K562 (cell line): ENCODE measurements at regions not wholly inside any gene's neighbourhood (a gene's known extent, or its start where the extent isn't known, plus 50 kb on each side); places are given as distances from the start of the nearest gene placed in this dataset.

Experiments
- ATAC-seq: fragments of 200-7000 bp; cut with Tn5 transposase; 3 replicates; pipeline ENCODE4 v1.9.1; 2020; ENCODE audit warnings: moderate library complexity
- BruUV-seq: library from RNA; stranded (reverse); fragments of 400-500 nt; replicated peaks from 2 replicates; lab custom pipeline; 2021; lab: Mats Ljungman, UMichigan
- CTCF ChIA-PET: fragments of 300-600 bp; formaldehyde crosslinking; extraction: SDS; loops from one replicate; lab custom pipeline; 2021; ENCODE audit warnings: low intra/inter-chr PET ratio; lab: Yijun Ruan, JAX
- POLR2A ChIA-PET: fragments of 300-600, 350-650 bp; sonication (Branson Sonifier 250); formaldehyde crosslinking; extraction: SDS; loops from one replicate; lab custom pipeline; 2021; ENCODE audit warnings: antibody characterized with exemption, inconsistent platforms; lab: Yijun Ruan, JAX
- DNase-seq, 4 experiments: peaks; one replicate each; pipeline versions ENCODE4 v3.0.0 to v3.0.0-alpha.2; 2011 to 2018; ENCODE audit warnings: low spot score in 3 of 4, mixed read lengths in 3 of 4; ENCODE audit errors: extremely low read depth in 1 of 4
- FAIRE-seq: peaks from 2 replicates; lab custom pipeline; 2011; peaks lifted over from hg19 to GRCh38; lab: Jason Lieb, UNC
- H2AFZ ChIP-seq: 2 replicates; pipeline ENCODE4 v1.6.0; 2011; ENCODE audit warnings: low read depth, low read length, control low read depth, inconsistent platforms
- H3K27ac ChIP-seq: fragments of 200-600 bp; 3 replicates; pipeline ENCODE4 v1.8.0; 2011; ENCODE audit warnings: low read depth, mild to moderate bottlenecking, control low read depth, inconsistent platforms, low read length, moderate library complexity, mixed read lengths; ENCODE audit errors: extremely low read depth
- H3K27me3 ChIP-seq, 2 experiments: fragments of 300-600 bp in 1 of 2; 2 replicates in 1 of 2; 3 replicates in 1 of 2; pipeline versions ENCODE4 v1.6.0 to v1.8.0; 2011; ENCODE audit warnings: inconsistent platforms in 2 of 2, low read length in 2 of 2, mild to moderate bottlenecking in 1 of 2, mixed read lengths in 1 of 2, moderate library complexity in 1 of 2; ENCODE audit not compliant: control insufficient read depth in 2 of 2, insufficient read depth in 2 of 2
- H3K36me3 ChIP-seq: fragments of 300-600 bp; 3 replicates; pipeline ENCODE4 v1.8.0; 2011; ENCODE audit warnings: mild to moderate bottlenecking, low read length, inconsistent platforms; ENCODE audit not compliant: control insufficient read depth, insufficient read depth
- H3K4me1 ChIP-seq, 2 experiments: fragments of 200-600 bp in 1 of 2; replicated peaks in 1 of 2; 2 replicates in 1 of 2; 3 replicates in 1 of 2; pipeline versions ENCODE4 v1.5.1 to v1.8.0; 2011; ENCODE audit warnings: inconsistent platforms in 2 of 2, low read length in 2 of 2, mild to moderate bottlenecking in 1 of 2, mixed read lengths in 1 of 2, moderate library complexity in 1 of 2; ENCODE audit not compliant: control insufficient read depth in 2 of 2, insufficient read depth in 2 of 2
- H3K4me2 ChIP-seq: 2 replicates; pipeline ENCODE4 v1.6.1; 2011; ENCODE audit warnings: low read length, control low read depth, inconsistent platforms, mixed read lengths; ENCODE audit not compliant: insufficient read depth
- H3K4me3 ChIP-seq: fragments of 200-600 bp; sonication (generic), shearing (Covaris generic); 2 replicates; pipeline ENCODE4 v1.5.1; 2016; ENCODE audit warnings: control low read depth, inconsistent platforms
- H3K79me2 ChIP-seq: fragments of 200-600 bp; 3 replicates; pipeline ENCODE4 v1.8.0; 2011; ENCODE audit warnings: low read length, inconsistent platforms; ENCODE audit not compliant: control insufficient read depth, insufficient read depth
- H3K9ac ChIP-seq, 2 experiments: 2 replicates each; pipeline versions ENCODE4 v1.6.0 to v1.6.1; 2011; ENCODE audit warnings: low read depth in 2 of 2, low read length in 2 of 2, control low read depth in 1 of 2, inconsistent platforms in 1 of 2, mild to moderate bottlenecking in 1 of 2, mixed read lengths in 1 of 2; ENCODE audit not compliant: insufficient read depth in 1 of 2
- H3K9me1 ChIP-seq: one replicate; pipeline ENCODE4 v1.6.0; 2011; ENCODE audit warnings: inconsistent platforms, mild to moderate bottlenecking, low read length, moderate library complexity; ENCODE audit not compliant: control insufficient read depth, insufficient read depth
- H3K9me3 ChIP-seq: replicated peaks from 2 replicates; pipeline ENCODE4 v1.5.1; 2011; ENCODE audit warnings: low read depth, low read length, inconsistent platforms; ENCODE audit not compliant: control insufficient read depth, insufficient read depth
- H4K20me1 ChIP-seq: replicated peaks from 2 replicates; pipeline ENCODE4 v1.6.1; 2011; ENCODE audit warnings: low read length, inconsistent platforms, mixed read lengths; ENCODE audit not compliant: control insufficient read depth, insufficient read depth
- EHMT2 ChIP-seq: fragments of 450-650 bp; IDR thresholded peaks from 2 replicates; pipeline ENCODE4 v1.6.1; 2018; ENCODE audit warnings: antibody characterized with exemption
- FOXP1 ChIP-seq: sonication (generic); formaldehyde crosslinking; IDR thresholded peaks from 2 replicates; pipeline ENCODE4 v1.8.0; 2022; ENCODE audit warnings: mild to moderate bottlenecking, missing genetic modification reagents
- GABPB1 ChIP-seq: sonication (generic); formaldehyde crosslinking; IDR thresholded peaks from 2 replicates; pipeline ENCODE4 v1.8.0; 2022; ENCODE audit warnings: mild to moderate bottlenecking, missing genetic modification reagents
- HOXB6 ChIP-seq: fragments of 250-450 bp; sonication (Bioruptor Pico); IDR thresholded peaks from 2 replicates; pipeline ENCODE4 v1.5.1; 2022; ENCODE audit warnings: mild to moderate bottlenecking, borderline replicate concordance
- MAFF ChIP-seq: IDR thresholded peaks from 2 replicates; pipeline ENCODE4 v1.6.1; 2012; ENCODE audit warnings: low read length, improper control_type of control experiment
- MEIS2 ChIP-seq: fragments of 450-650 bp; IDR thresholded peaks from 2 replicates; pipeline ENCODE4 v1.6.1; 2014; ENCODE audit warnings: mild to moderate bottlenecking; ENCODE audit not compliant: partially characterized antibody
- NFRKB ChIP-seq: fragments of 450-650 bp; IDR thresholded peaks from 2 replicates; pipeline ENCODE4 v1.6.1; 2016; ENCODE audit warnings: low read depth
- POU5F1 ChIP-seq: fragments of 150-350 bp; IDR thresholded peaks from 2 replicates; pipeline ENCODE4 v1.6.1; 2014; ENCODE audit warnings: borderline replicate concordance, low read length, low read depth, mild to moderate bottlenecking; ENCODE audit not compliant: partially characterized antibody
- SAFB2 ChIP-seq: fragments of 200-400 bp; formaldehyde crosslinking; IDR thresholded peaks from 2 replicates; pipeline ENCODE4 v1.6.1; 2018; ENCODE audit warnings: borderline replicate concordance, low read length, low read depth, moderate library complexity; ENCODE audit not compliant: severe bottlenecking
- TCFL5 ChIP-seq: fragments of 250-450 bp; sonication (Bioruptor Pico); conservative IDR thresholded peaks from 2 replicates; pipeline ENCODE4 v1.6.1; 2021; ENCODE audit warnings: mild to moderate bottlenecking, moderate library complexity, matching md5 sums
- XRCC5 ChIP-seq: fragments of 200-400 bp; formaldehyde crosslinking; IDR thresholded peaks from 2 replicates; pipeline ENCODE4 v1.6.1; 2017; ENCODE audit warnings: low read depth, mild to moderate bottlenecking, low read length
- ZNF121 ChIP-seq: sonication (generic); formaldehyde crosslinking; conservative IDR thresholded peaks from 2 replicates; pipeline ENCODE4 v1.8.0; 2022; ENCODE audit warnings: missing genetic modification reagents
- ZNF239 ChIP-seq: fragments of 250-450 bp; sonication (Bioruptor Pico); IDR thresholded peaks from 2 replicates; pipeline ENCODE4 v1.4.0; 2020; ENCODE audit warnings: mild to moderate bottlenecking
- WGBS: fragments of 100-300 bp; shearing (Covaris generic); methylation state at CpG from one replicate; pipeline ENCODE4 v1.1.6; 2016; ENCODE audit warnings: low coverage, mixed read lengths; ENCODE audit not compliant: insufficient coverage; ENCODE audit errors: missing lambda C conversion rate; 5-methylcytosine and 5-hydroxymethylcytosine counted together
- in situ Hi-C: fragments of 300-500 bp; cut with MboI; formaldehyde crosslinking; loops from 4 replicates; pipeline ENCODE4 v1.15.0; 2018; ENCODE audit warnings: inconsistent platforms, mixed read lengths
- intact Hi-C: fragments of 100-400 bp; cut with micrococcal nuclease; formaldehyde crosslinking; loops from 2 replicates; pipeline ENCODE4 v1.14.2; 2022
- TF ChIP-seq, protein P1 (sequence below): sonication (generic); formaldehyde crosslinking; IDR thresholded peaks from 2 replicates; pipeline ENCODE4 v1.8.0; 2022; ENCODE audit warnings: mild to moderate bottlenecking, low read depth, missing genetic modification reagents
- TF ChIP-seq, protein P2 (sequence below), 2 experiments: fragments of 450-650 bp in 1 of 2; sonication (generic) in 1 of 2; formaldehyde crosslinking; conservative IDR thresholded peaks; 2 replicates each; pipeline versions ENCODE4 v1.4.0 to v1.8.1; 2020 to 2022; ENCODE audit warnings: mild to moderate bottlenecking in 1 of 2, missing genetic modification reagents in 1 of 2
- TF ChIP-seq, protein P3 (sequence below): fragments of 450-650 bp; formaldehyde crosslinking; conservative IDR thresholded peaks from 2 replicates; pipeline ENCODE4 v1.4.0; 2022; ENCODE audit warnings: mild to moderate bottlenecking, missing genetic modification characterization

DNA sequence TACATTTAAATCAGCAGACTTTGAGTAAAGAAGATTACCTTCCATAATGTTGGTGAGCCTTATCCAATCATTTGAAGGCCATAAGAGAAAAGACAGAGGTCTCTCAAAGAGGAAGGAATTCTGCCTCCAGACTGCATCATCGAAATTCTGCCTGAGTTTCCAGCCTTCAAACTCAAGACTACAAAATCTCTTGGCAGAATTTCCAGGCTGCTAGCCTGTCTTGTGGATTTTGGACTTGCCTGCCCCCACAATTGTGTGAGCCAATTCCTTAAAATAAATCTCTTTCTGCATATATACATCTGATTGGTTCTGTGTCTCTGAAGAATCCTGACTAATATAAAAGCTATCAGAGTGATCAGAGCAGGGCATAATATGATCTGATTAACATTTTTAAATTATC lies 216.6 kb upstream of the CPHXL start:
- intact Hi-C loops (no loop called here), in situ Hi-C loops (no loop called here)
- no TSS peak for BruUV-seq
- no peaks in the 10 kb centered on the region for H3K27me3 ChIP-seq
- ATAC-seq (no peak), FAIRE-seq (no peak), DNase-seq (no peak)
- 0% methylated on average over 1 of the region's 1 CpG for WGBS
- no peaks in the 10 kb centered on the region for H3K4me1 ChIP-seq
- no peaks in the 10 kb centered on the region for H4K20me1 ChIP-seq
- ChIA-PET POLR2A (no interaction called here), CTCF (no interaction called here)
- no peak overlapping the region for H3K9ac ChIP-seq
- no peak overlapping the region for H3K4me2 ChIP-seq
- no peaks in the 10 kb centered on the region for H3K79me2 ChIP-seq
- no peak overlapping the region for H2AFZ ChIP-seq
- H3K9me3 ChIP-seq, result no peaks in the 10 kb centered on the region
- H3K36me3 ChIP-seq, result no peaks in the 10 kb centered on the region
- H3K4me3 ChIP-seq, result no peak overlapping the region
- TF ChIP-seq, protein P1, sequence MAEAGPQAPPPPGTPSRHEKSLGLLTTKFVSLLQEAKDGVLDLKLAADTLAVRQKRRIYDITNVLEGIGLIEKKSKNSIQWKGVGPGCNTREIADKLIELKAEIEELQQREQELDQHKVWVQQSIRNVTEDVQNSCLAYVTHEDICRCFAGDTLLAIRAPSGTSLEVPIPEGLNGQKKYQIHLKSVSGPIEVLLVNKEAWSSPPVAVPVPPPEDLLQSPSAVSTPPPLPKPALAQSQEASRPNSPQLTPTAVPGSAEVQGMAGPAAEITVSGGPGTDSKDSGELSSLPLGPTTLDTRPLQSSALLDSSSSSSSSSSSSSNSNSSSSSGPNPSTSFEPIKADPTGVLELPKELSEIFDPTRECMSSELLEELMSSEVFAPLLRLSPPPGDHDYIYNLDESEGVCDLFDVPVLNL (CRISPR knock-in tag), result no peak
- TF ChIP-seq SAFB2, result no peak
- TF ChIP-seq, protein P2, sequence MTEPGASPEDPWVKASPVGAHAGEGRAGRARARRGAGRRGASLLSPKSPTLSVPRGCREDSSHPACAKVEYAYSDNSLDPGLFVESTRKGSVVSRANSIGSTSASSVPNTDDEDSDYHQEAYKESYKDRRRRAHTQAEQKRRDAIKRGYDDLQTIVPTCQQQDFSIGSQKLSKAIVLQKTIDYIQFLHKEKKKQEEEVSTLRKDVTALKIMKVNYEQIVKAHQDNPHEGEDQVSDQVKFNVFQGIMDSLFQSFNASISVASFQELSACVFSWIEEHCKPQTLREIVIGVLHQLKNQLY (CRISPR knock-in tag; conservative IDR thresholded peaks at IDR 0.05), result no peak
- no peak for TF ChIP-seq HOXB6 (CRISPR knock-in tag)
- TF ChIP-seq TCFL5 (CRISPR knock-in tag), result no peak
- TF ChIP-seq FOXP1, result no peak
- TF ChIP-seq NFRKB, result no peak
- no peak for TF ChIP-seq ZNF239 (CRISPR knock-in tag)
- TF ChIP-seq MAFF, result no peak
- TF ChIP-seq, protein P3, sequence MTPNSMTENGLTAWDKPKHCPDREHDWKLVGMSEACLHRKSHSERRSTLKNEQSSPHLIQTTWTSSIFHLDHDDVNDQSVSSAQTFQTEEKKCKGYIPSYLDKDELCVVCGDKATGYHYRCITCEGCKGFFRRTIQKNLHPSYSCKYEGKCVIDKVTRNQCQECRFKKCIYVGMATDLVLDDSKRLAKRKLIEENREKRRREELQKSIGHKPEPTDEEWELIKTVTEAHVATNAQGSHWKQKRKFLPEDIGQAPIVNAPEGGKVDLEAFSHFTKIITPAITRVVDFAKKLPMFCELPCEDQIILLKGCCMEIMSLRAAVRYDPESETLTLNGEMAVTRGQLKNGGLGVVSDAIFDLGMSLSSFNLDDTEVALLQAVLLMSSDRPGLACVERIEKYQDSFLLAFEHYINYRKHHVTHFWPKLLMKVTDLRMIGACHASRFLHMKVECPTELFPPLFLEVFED (CRISPR knock-in tag), result no peak
- TF ChIP-seq POU5F1, result no peak
- TF ChIP-seq EHMT2, result no peak
- TF ChIP-seq GABPB1 (CRISPR knock-in tag), result no peak
- TF ChIP-seq ZNF121, result no peak
- TF ChIP-seq XRCC5, result no peak
- no peak for TF ChIP-seq MEIS2
- no peak overlapping the region for H3K27ac ChIP-seq
- H3K9me1 ChIP-seq, result no peaks in the 10 kb centered on the region
